ENCODE measurements at regions not wholly inside any gene's neighbourhood (a gene's known extent, or its start where the extent isn't known, plus 50 kb on each side); places are given as distances from the start of the nearest gene placed in this dataset.
"Not testable (repeated sequence)": the region's sequence is repeated elsewhere in the genome, so short reads cannot be mapped to it uniquely, and the experiment has no call there.

- no peak for DNase-seq
Observed at GRCh38 chrX:3435057-3435456, 88.6 kb upstream of the MXRA5 start.

DNA sequence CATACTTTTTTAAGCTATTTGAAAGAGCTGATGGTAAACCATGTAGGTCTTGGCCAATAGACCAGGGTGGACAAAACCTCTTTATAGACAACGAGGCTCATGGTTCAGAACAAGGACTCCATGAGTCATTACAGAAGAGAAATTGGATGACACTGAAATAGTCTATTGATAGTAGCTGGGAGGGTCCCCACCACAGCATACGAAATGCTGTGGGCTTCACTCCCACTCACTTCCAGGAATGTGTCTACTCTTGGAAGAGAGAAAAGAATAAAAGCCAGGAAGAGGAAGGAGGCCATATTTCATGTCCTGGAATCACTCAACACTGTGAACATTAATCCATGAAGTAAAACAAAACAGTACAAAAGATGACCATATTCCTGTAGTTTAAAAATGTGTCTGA lies 82.3 kb upstream of the MXRA5 start:
- no peak for DNase-seq

DNA sequence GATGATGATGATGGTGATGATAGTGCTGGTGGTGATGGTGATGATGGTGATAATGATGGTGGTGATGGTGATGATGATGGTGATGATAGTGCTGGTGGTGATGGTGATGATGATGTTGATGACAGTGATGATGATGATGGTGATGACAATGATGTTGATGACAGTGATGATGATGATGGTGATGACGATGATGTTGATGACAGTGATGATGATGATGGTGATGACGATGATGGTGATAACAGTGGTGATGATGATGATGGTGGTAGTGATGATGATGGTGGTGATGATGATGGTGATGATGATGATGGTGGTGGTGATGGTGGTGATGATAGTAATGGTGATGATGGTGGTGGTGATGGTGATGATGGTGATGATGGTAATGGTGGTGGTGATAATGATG lies 80.1 kb upstream of the MXRA5 start:
- DNase-seq: no peak

DNA sequence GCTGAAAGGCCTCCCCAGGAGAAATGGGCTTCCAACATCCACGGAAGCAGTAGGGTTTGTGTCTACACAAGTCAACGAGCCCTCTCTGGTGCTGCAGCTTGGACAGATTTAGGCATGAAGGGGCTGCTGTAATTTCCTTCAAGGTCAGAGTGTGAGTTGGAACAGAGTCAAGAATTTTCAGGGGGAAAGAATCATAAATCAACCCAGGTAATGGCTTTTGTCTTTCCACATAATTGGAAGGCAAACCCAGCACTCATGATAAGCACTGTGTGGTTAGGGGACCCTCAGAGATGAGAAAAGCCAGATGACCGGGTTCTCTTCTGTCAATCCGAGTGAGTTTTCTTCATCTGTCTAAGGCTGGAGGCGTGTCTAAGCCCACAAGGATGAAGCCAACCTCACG lies 78.6 kb upstream of the MXRA5 start:
- no peak for DNase-seq

GRCh38 chrX:3420316-3420715 lies 73.9 kb upstream of the MXRA5 start:
- no peak for DNase-seq

GRCh38 chrX:3415011-3415410 lies 68.6 kb upstream of the MXRA5 start:
- no peak for DNase-seq

DNA sequence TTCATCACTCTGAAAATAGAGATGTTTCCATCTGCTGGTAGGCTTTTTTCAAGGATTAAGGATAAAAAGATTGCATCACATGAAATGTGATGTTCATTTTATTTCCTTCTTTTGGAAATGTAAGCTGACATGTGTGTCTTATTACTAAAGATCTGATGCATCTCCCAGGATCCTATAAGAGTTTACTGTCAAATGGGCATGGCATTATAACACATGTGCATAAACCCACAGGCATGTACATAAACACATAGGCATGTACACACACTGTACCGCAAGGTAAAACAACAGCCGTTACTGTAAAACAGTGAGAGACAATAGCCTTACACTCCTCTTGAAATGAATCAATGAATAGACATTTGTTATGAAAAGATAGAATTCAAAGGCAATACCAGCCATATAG lies 65.2 kb upstream of the MXRA5 start:
- not testable (repeated sequence) for DNase-seq

DNA sequence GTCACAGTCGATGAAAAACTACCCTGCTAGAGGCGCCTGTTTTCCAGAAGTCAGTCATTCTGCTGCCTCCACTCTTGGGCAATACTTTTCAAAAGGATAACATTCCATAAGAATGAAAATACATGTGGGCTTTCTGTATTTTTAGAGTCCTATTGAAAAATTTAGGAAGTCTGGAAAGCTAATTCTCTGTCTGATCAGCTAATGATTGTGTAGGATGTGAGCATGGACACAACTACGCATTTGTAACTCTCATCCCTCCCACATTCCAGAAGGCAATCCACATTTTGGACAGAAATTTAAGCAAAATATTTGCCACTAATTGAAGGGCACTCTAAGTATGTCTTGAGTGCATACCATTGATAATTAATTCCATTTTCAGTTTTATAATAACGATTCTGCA lies 63.5 kb upstream of the MXRA5 start:
- not testable (repeated sequence) for DNase-seq

- DNase-seq: no peak
Observed at GRCh38 chrX:3407781-3408180, 61.3 kb upstream of the MXRA5 start.

DNA sequence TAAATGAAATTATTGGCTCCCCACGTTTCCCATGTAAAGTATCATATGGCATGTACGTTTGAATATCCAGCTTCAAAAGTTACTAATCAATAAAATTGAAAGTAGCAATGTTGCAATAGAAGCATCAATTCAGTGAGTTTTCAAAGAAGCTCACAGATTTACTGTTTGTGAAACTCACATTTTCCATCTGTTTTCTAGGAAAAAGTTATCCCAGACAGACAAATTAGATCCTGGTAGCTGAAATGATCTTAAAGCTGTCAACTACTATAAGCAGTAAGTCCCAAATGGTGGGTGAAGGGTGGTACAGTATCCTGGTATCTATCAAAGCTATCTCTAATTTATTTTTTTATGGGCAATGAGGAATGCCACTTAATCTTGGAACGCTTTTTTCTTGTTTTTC lies 60.7 kb upstream of the MXRA5 start:
- DNase-seq: no peak

DNA sequence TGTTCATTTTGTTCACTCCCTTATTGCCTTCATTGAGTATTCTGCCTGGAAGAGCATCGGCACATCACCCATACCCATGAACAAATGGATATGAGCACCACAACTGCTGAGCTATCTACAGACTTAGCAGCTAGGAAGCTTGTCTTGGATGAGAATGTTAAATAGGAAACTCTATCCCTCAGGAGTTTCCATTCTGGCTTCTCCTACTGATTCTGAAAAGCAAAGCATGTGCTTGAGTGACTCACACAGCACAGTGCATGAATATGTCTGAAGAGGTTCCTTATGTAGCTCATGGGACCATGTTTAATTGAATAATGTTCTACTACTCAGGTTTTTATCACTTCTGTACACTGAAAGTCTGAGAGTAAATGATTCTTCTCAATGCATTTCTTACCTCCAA lies 57.3 kb upstream of the MXRA5 start:
- DNase-seq: no peak

Measured in DMS79 treated with DMSO at 0.1 percent for 48 hours (cell line).